ENCODE measurements at regions not wholly inside any gene's neighbourhood (a gene's known extent, or its start where the extent isn't known, plus 50 kb on each side); places are given as distances from the start of the nearest gene placed in this dataset.

- intact Hi-C loops (cut with micrococcal nuclease; ENCODE audit: unreplicated experiment) = no loop called here
- H3K27me3 ChIP-seq (ENCODE audit: insufficient read depth, low read depth) = no peaks in the 10 kb centered on the region
- 0 out of 2 replicates have a peak, but pooled peaks cover 5% of the 10 kb centered on the region for H3K9me3 ChIP-seq (ENCODE audit: insufficient read depth, low read depth)
- H2AFZ ChIP-seq = no peak overlapping the region
- no peak overlapping the region for H3K4me3 ChIP-seq
- H3K79me2 ChIP-seq (ENCODE audit: low read depth) = no peaks in the 10 kb centered on the region
- H3K9me2 ChIP-seq (ENCODE audit: insufficient read depth) = no peaks in the 10 kb centered on the region
- no peaks in the 10 kb centered on the region for H4K20me1 ChIP-seq (ENCODE audit: insufficient read depth)
- no peaks in the 10 kb centered on the region for H3K36me3 ChIP-seq (ENCODE audit: low read depth)
- CTCF ChIA-PET = no interaction called here
- H3F3A ChIP-seq (ENCODE audit: insufficient read depth, low read depth) = no peaks in the 10 kb centered on the region
- no peaks in the 10 kb centered on the region for H3K4me1 ChIP-seq (replicated peaks; ENCODE audit: insufficient read depth)
- no TSS peak for BruUV-seq (replicated peaks)
- TF ChIP-seq EZH2 (IDR thresholded peaks at IDR 0.05; ENCODE audit: low read depth) = no peak
- no peak for TF ChIP-seq CTCF (conservative IDR thresholded peaks at IDR 0.05)
- no peak overlapping the region for H3K27ac ChIP-seq
- no peak overlapping the region for H3K4me2 ChIP-seq
- no peak for DNase-seq
- POLR2A ChIA-PET (ENCODE audit: unreplicated experiment) = no interaction called here
Observed at GRCh38 chr1:189992856-189993255, 484.8 kb downstream of the BRINP3 start.

- no peaks in the 10 kb centered on the region for H3K27me3 ChIP-seq (ENCODE audit: insufficient read depth, low read depth)
- H3K4me3 ChIP-seq = no peak overlapping the region
- ChIA-PET CTCF (no interaction called here), POLR2A (ENCODE audit: unreplicated experiment) (no interaction called here)
- H4K20me1 ChIP-seq (ENCODE audit: insufficient read depth) = no peaks in the 10 kb centered on the region
- no peaks in the 10 kb centered on the region for H3K36me3 ChIP-seq (ENCODE audit: low read depth)
- no peaks in the 10 kb centered on the region for H3K4me1 ChIP-seq (replicated peaks; ENCODE audit: insufficient read depth)
- no peaks in the 10 kb centered on the region for H3F3A ChIP-seq (ENCODE audit: insufficient read depth, low read depth)
- H3K4me2 ChIP-seq = peak overlapping the region; percentile 37; the same call in 1 of the 2 replicates
- intact Hi-C loops (cut with micrococcal nuclease; ENCODE audit: unreplicated experiment) = no loop called here
- no peak overlapping the region for H3K27ac ChIP-seq
- BruUV-seq (replicated peaks) = no TSS peak
- no peaks in the 10 kb centered on the region for H3K9me2 ChIP-seq (ENCODE audit: insufficient read depth)
- DNase-seq = peak in 1 of 2 experiments; percentile 41
- no peak overlapping the region for H2AFZ ChIP-seq
- no peaks in the 10 kb centered on the region for H3K79me2 ChIP-seq (ENCODE audit: low read depth)
- TF ChIP-seq EZH2 (IDR thresholded peaks at IDR 0.05; ENCODE audit: low read depth) (no peak), CTCF (conservative IDR thresholded peaks at IDR 0.05) (no peak)
- H3K9me3 ChIP-seq (ENCODE audit: insufficient read depth, low read depth) = no peaks in the 10 kb centered on the region; the same call in 1 of the 2 replicates
Observed at GRCh38 chr1:190000365-190000872, 477.2 kb downstream of the BRINP3 start.

GRCh38 chr1:190001187-190001586 is 476.5 kb downstream of the BRINP3 start:
- POLR2A ChIA-PET (ENCODE audit: unreplicated experiment) = no interaction called here
- Histone ChIP-seq H3K9me3 (ENCODE audit: insufficient read depth, low read depth) (no peaks in the 10 kb centered on the region; the same call in 1 of the 2 replicates), H3K4me3 (no peak overlapping the region), H3K27me3 (ENCODE audit: insufficient read depth, low read depth) (no peaks in the 10 kb centered on the region), H3K79me2 (ENCODE audit: low read depth) (no peaks in the 10 kb centered on the region), H2AFZ (no peak overlapping the region), H3K4me2 (no peak overlapping the region), H3F3A (ENCODE audit: insufficient read depth, low read depth) (no peaks in the 10 kb centered on the region), H3K36me3 (ENCODE audit: low read depth) (no peaks in the 10 kb centered on the region), H3K4me1 (replicated peaks; ENCODE audit: insufficient read depth) (no peaks in the 10 kb centered on the region), H4K20me1 (ENCODE audit: insufficient read depth) (no peaks in the 10 kb centered on the region), H3K9me2 (ENCODE audit: insufficient read depth) (no peaks in the 10 kb centered on the region), H3K27ac (no peak overlapping the region)
- no TSS peak for BruUV-seq (replicated peaks)
- intact Hi-C loops (cut with micrococcal nuclease; ENCODE audit: unreplicated experiment) = no loop called here
- CTCF ChIA-PET = no interaction called here
- TF ChIP-seq EZH2 (IDR thresholded peaks at IDR 0.05; ENCODE audit: low read depth) (no peak), CTCF (conservative IDR thresholded peaks at IDR 0.05) (no peak)
- no peak for DNase-seq

All from PC-9 (cell line).